Left lung (tissue), 4 donors: ENCODE measurements at regions not wholly inside any gene's neighbourhood (a gene's known extent, or its start where the extent isn't known, plus 50 kb on each side); places are given as distances from the start of the nearest gene placed in this dataset.
"Not testable (repeated sequence)": the region's sequence is repeated elsewhere in the genome, so short reads cannot be mapped to it uniquely, and the experiment has no call there.

Experiments
- ATAC-seq: fragments of 200-7000 bp; cut with Tn5 transposase; one replicate; pipeline ENCODE4 v1.9.1; 2020; ENCODE audit warnings: moderate library complexity
- DNase-seq, 4 donors: peaks; one replicate each; pipeline ENCODE4 v3.0.0-alpha.2; 2013 to 2020
- H3K27ac ChIP-seq, 2 donors: fragments of 200-600 bp; sonication (generic) in 1 of 2; one replicate each; pipeline versions ENCODE4 v1.5.0 to v1.8.0; 2020 to 2021
- H3K27me3 ChIP-seq, 2 donors: fragments of 200-600 bp; sonication (generic) in 1 of 2; one replicate each; pipeline versions ENCODE4 v1.5.0 to v1.8.0; 2020 to 2021
- H3K36me3 ChIP-seq, 2 donors: fragments of 200-600 bp; sonication (generic) in 1 of 2; one replicate each; pipeline versions ENCODE4 v1.5.0 to v1.8.0; 2020 to 2021
- H3K4me1 ChIP-seq, 2 donors: fragments of 200-600 bp; one replicate each; pipeline ENCODE4 v1.8.0; 2021
- H3K4me3 ChIP-seq, 2 donors: fragments of 200-600 bp; sonication (generic) in 1 of 2; one replicate each; pipeline versions ENCODE4 v1.5.0 to v1.8.0; 2020 to 2021; ENCODE audit warnings: mild to moderate bottlenecking in 1 of 2
- H3K9me3 ChIP-seq, 2 donors: fragments of 200-600 bp; sonication (generic) in 1 of 2; one replicate each; pipeline versions ENCODE4 v1.5.0 to v1.8.0; 2020 to 2021
- intact Hi-C, 2 donors: fragments of 100-400 bp; cut with DNase I; formaldehyde crosslinking; loops; one replicate each; pipeline versions ENCODE4 v1.11.2 to v1.14.2; 2022
- TF ChIP-seq, protein P1 (sequence below), 2 donors: fragments of 200-600 bp; sonication (generic) in 1 of 2; IDR thresholded peaks; one replicate each; pipeline versions ENCODE4 v1.5.0 to v1.8.0; 2021; ENCODE audit warnings: antibody characterized with exemption in 2 of 2
- donor health status: DM: no; HTN: yes; CAD: no.
- donor health status: DM: no; HTN: no; CAD: no.

GRCh38 chr4:3874028-3874415 is 107.8 kb downstream of the ADRA2C start:
- DNase-seq (peak in 1 of 4 donors; percentile 71), ATAC-seq (no peak)
- Histone ChIP-seq H3K36me3 (no peaks in the 10 kb centered on the region), H3K4me1 (peaks cover 0 to 3% of the 10 kb centered on the region in 2 donors), H3K9me3 (peaks cover 0 to 7% of the 10 kb centered on the region in 2 donors), H3K27ac (no peak overlapping the region), H3K27me3 (peaks cover 33 to 100% of the 10 kb centered on the region in 2 donors), H3K4me3 (no peak overlapping the region)
- intact Hi-C loops, result no loop called here
- TF ChIP-seq, protein P1, sequence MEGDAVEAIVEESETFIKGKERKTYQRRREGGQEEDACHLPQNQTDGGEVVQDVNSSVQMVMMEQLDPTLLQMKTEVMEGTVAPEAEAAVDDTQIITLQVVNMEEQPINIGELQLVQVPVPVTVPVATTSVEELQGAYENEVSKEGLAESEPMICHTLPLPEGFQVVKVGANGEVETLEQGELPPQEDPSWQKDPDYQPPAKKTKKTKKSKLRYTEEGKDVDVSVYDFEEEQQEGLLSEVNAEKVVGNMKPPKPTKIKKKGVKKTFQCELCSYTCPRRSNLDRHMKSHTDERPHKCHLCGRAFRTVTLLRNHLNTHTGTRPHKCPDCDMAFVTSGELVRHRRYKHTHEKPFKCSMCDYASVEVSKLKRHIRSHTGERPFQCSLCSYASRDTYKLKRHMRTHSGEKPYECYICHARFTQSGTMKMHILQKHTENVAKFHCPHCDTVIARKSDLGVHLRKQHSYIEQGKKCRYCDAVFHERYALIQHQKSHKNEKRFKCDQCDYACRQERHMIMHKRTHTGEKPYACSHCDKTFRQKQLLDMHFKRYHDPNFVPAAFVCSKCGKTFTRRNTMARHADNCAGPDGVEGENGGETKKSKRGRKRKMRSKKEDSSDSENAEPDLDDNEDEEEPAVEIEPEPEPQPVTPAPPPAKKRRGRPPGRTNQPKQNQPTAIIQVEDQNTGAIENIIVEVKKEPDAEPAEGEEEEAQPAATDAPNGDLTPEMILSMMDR (IDR thresholded peaks at IDR 0.05), result no peak

DNA sequence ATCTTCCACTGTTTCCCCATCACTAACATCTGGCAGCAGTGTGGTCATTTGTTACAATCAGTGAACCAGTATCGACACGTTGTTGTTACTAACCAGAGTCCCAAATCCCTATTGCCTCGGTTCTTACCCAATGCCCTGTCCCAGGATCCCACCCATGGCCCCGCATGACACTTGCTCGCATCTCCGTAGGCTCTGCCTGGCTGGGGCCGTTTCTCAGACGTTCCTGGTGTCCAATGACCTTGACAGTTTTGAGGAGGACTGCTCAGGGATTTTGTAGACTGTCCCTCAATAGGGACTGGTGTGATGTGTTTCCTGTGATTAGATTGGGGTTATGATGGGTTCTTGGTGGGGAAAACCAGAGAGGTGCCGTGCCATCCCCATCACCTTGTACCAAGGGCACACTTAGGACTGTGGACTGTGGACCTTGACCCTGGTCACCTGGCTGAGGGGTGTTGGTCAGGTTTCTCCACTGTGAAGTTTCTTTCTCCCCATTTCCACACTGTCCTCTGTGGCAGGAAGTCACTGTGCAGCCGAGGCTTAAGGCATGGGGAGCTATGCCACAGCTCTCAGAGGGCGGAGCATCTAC is 108.4 kb downstream of the ADRA2C start:
- H3K4me3 ChIP-seq, result no peak overlapping the region
- peaks cover 39 to 100% of the 10 kb centered on the region in 2 donors for H3K27me3 ChIP-seq
- DNase-seq, result peak in 1 of 4 donors; percentile 38
- intact Hi-C loops, result no loop called here
- peaks cover 0 to 5% of the 10 kb centered on the region in 2 donors for H3K4me1 ChIP-seq
- H3K9me3 ChIP-seq, result peaks cover 0 to 7% of the 10 kb centered on the region in 2 donors
- H3K27ac ChIP-seq, result no peak overlapping the region
- no peak for ATAC-seq
- no peaks in the 10 kb centered on the region for H3K36me3 ChIP-seq
- TF ChIP-seq, protein P1 (IDR thresholded peaks at IDR 0.05), result no peak

DNA sequence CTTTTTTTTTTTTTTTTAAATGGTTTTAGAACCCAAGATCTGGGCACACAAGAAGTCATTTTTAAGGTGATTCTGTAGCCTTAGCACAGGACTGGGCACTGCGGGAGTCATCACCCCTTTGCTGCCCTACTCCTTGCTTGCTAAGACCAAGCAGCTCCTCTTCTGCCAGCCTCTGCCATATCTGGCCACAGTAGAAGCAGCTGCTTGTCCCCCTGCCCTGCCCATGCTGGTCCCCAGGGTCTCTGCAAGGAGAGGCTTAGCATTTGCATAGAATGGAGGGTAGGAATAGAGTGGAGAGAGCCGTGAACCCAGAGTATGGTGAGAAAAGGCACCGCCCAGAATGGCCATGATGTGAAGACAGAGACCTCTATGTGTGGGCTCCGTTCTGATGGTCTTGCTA is 109.3 kb downstream of the ADRA2C start:
- TF ChIP-seq, protein P1 (IDR thresholded peaks at IDR 0.05), result no peak
- no peak for ATAC-seq
- peaks cover 48 to 100% of the 10 kb centered on the region in 2 donors for H3K27me3 ChIP-seq

DNA sequence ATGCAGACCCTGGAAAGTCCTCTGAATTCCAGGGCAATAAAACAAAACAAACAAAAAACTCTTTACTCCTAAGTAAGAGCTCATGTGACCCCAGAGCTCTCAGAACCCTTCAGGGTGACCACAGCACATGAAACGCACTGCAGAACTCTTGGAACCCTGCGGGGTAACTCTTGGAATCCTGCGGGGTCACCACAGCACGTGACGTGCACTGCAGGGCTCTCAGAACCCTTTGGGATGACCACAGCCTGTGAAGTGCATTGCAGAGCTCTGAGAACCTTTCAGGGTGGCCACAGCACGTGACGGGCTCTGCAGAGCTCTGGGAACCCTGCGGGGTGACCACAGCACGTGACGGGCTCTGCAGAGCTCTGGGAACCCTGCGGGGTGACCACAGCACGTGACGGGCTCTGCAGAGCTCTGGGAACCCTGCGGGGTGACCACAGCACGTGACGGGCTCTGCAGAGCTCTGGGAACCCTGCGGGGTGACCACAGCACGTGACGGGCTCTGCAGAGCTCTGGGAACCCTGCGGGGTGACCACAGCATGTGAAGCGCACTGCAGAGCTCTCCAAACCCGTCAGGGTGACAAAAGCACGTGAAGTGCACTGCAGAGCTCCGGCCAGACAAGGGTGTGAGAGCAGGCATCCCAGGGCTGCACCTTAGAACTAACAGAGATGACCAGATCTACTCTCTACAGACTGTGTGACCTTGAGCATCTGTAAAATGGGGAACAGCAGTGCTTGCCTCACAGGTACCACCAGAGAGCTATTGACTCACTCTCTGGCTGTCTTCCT is 110.1 kb downstream of the ADRA2C start:
- peaks cover 47 to 100% of the 10 kb centered on the region in 2 donors for H3K27me3 ChIP-seq
- ATAC-seq, DNase-seq, H3K9me3 ChIP-seq, H3K4me3 ChIP-seq, H3K36me3 ChIP-seq, H3K27ac ChIP-seq, intact Hi-C loops: not testable (repeated sequence)
- H3K4me1 ChIP-seq, result peaks cover 0 to 13% of the 10 kb centered on the region in 2 donors

More for the DNA sequence above, 109.3 kb downstream of the ADRA2C start:
- Histone ChIP-seq H3K27ac (no peak overlapping the region), H3K9me3 (peaks cover 0 to 7% of the 10 kb centered on the region in 2 donors), H3K4me1 (peaks cover 0 to 13% of the 10 kb centered on the region in 2 donors), H3K36me3 (no peaks in the 10 kb centered on the region), H3K4me3 (no peak overlapping the region)
- intact Hi-C loops, result no loop called here
- no peak for DNase-seq

DNA sequence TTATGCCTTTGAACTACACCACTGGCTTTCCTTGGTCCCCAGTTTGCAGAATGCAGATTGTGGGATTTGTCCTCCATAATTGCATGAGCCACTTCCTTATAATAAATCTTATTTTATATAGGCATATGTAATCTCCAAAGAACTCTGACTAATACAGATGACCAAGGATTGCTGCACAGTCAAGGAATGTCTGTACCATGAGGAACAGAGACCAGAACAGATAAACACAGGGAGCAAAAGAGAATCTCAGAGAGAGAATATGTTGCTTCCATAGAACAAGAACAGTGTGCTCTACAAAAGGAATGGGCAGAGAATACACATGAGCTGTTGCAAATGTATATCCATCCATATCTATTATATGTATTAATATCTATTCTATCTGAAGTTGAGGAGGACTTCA is 111.1 kb downstream of the ADRA2C start:
- Histone ChIP-seq H3K4me3 (no peak overlapping the region), H3K9me3 (peaks cover 0 to 7% of the 10 kb centered on the region in 2 donors), H3K36me3 (no peaks in the 10 kb centered on the region), H3K4me1 (peaks cover 0 to 10% of the 10 kb centered on the region in 2 donors), H3K27ac (no peak overlapping the region), H3K27me3 (peaks cover 39 to 98% of the 10 kb centered on the region in 2 donors)
- ATAC-seq (no peak), DNase-seq (no peak)
- TF ChIP-seq, protein P1 (IDR thresholded peaks at IDR 0.05), result no peak
- intact Hi-C loops, result no loop called here
